ENCODE measurements at regions not wholly inside any gene's neighbourhood (a gene's known extent, or its start where the extent isn't known, plus 50 kb on each side); places are given as distances from the start of the nearest gene placed in this dataset.
"Not testable (repeated sequence)": the region's sequence is repeated elsewhere in the genome, so short reads cannot be mapped to it uniquely, and the experiment has no call there.

DNA sequence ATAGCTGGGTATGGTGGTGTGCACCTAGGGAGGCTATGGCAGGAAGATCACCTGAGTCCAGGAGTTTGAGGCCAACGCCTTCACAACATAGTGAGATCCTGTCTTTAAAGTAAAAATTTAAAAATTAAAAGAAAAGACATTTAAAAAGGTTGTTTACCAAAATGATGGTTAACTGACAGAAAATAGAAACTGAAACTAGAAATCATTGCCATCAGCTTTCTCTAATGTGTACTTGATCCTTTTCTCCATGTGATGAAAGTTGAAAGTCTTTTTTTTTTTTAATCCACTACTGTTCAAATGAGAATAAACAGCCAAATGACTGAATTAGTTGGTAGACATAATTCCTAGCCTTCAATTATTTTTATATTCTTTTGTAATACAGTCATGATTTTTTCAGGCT is 75.1 kb upstream of the PARP8 start:
- TF ChIP-seq POLR2A (IDR thresholded peaks at IDR 0.05; ENCODE audit: low read length); NR3C1 (IDR thresholded peaks at IDR 0.05): not testable (repeated sequence)
- TF ChIP-seq, protein P1, sequence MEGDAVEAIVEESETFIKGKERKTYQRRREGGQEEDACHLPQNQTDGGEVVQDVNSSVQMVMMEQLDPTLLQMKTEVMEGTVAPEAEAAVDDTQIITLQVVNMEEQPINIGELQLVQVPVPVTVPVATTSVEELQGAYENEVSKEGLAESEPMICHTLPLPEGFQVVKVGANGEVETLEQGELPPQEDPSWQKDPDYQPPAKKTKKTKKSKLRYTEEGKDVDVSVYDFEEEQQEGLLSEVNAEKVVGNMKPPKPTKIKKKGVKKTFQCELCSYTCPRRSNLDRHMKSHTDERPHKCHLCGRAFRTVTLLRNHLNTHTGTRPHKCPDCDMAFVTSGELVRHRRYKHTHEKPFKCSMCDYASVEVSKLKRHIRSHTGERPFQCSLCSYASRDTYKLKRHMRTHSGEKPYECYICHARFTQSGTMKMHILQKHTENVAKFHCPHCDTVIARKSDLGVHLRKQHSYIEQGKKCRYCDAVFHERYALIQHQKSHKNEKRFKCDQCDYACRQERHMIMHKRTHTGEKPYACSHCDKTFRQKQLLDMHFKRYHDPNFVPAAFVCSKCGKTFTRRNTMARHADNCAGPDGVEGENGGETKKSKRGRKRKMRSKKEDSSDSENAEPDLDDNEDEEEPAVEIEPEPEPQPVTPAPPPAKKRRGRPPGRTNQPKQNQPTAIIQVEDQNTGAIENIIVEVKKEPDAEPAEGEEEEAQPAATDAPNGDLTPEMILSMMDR (IDR thresholded peaks at IDR 0.05): not testable (repeated sequence)
